Mesenchymal stem cell (in vitro differentiated cells and primary cell): ENCODE measurements at regions not wholly inside any gene's neighbourhood (a gene's known extent, or its start where the extent isn't known, plus 50 kb on each side); places are given as distances from the start of the nearest gene placed in this dataset.

Experiments used
- DNase-seq: peaks from one replicate; pipeline ENCODE4 v3.0.0-alpha.2; 2013
- H2AFZ ChIP-seq: one replicate; pipeline ENCODE4 v1.6.1; 2013; ENCODE audit warnings: low read depth, mild to moderate bottlenecking, control low read depth, inconsistent platforms, low read length, moderate library complexity
- H2AK5ac ChIP-seq: 2 replicates; pipeline ENCODE4 v1.6.1; 2013; ENCODE audit warnings: low read length, moderate library complexity, mild to moderate bottlenecking, inconsistent platforms; ENCODE audit not compliant: severe bottlenecking
- H2BK120ac ChIP-seq: one replicate; pipeline ENCODE4 v1.6.1; 2013; ENCODE audit warnings: low read depth, mild to moderate bottlenecking, inconsistent platforms, low read length, moderate library complexity
- H2BK12ac ChIP-seq, 2 experiments: one replicate each; pipeline ENCODE4 v1.6.1; 2013; ENCODE audit warnings: inconsistent platforms in 2 of 2, low read length in 2 of 2, mild to moderate bottlenecking in 2 of 2, moderate library complexity in 2 of 2, control low read depth in 1 of 2
- H2BK15ac ChIP-seq: one replicate; pipeline ENCODE4 v1.6.1; 2013; ENCODE audit warnings: mild to moderate bottlenecking, low read depth, inconsistent platforms; ENCODE audit not compliant: poor library complexity, severe bottlenecking
- H2BK5ac ChIP-seq: 2 replicates; pipeline ENCODE4 v1.6.1; 2013; ENCODE audit warnings: low read depth, mild to moderate bottlenecking, low read length, control low read depth, inconsistent platforms; ENCODE audit not compliant: poor library complexity, severe bottlenecking
- H3K14ac ChIP-seq, 2 experiments: one replicate each; pipeline ENCODE4 v1.6.1; 2013; ENCODE audit warnings: inconsistent platforms in 2 of 2, low read length in 2 of 2, control low read depth in 1 of 2, mild to moderate bottlenecking in 1 of 2, moderate library complexity in 1 of 2
- H3K18ac ChIP-seq, 2 experiments: one replicate each; pipeline ENCODE4 v1.6.1; 2013; ENCODE audit warnings: inconsistent platforms in 2 of 2, low read length in 2 of 2, control low read depth in 1 of 2, low read depth in 1 of 2, mild to moderate bottlenecking in 1 of 2
- H3K23ac ChIP-seq, 2 experiments: one replicate each; pipeline ENCODE4 v1.6.1; 2013; ENCODE audit warnings: inconsistent platforms in 2 of 2, low read length in 2 of 2, mild to moderate bottlenecking in 2 of 2, moderate library complexity in 2 of 2, control low read depth in 1 of 2
- H3K27ac ChIP-seq: 2 replicates; pipeline ENCODE4 v1.5.1; 2013; ENCODE audit warnings: mild to moderate bottlenecking, moderate library complexity, low read length, control low read depth, inconsistent platforms; ENCODE audit not compliant: poor library complexity, severe bottlenecking
- H3K27me3 ChIP-seq, 2 experiments: 2 replicates each; pipeline versions ENCODE4 v1.6.1 to v1.7.0; 2013; ENCODE audit warnings: low read length in 2 of 2, mild to moderate bottlenecking in 2 of 2, moderate library complexity in 2 of 2, control low read depth in 1 of 2, inconsistent platforms in 1 of 2; ENCODE audit not compliant: control insufficient read depth in 1 of 2, insufficient read depth in 1 of 2
- H3K36me3 ChIP-seq, 2 experiments: 2 replicates each; pipeline versions ENCODE4 v1.6.1 to v1.7.0; 2013; ENCODE audit warnings: low read length in 2 of 2, control low read depth in 1 of 2, inconsistent platforms in 1 of 2, low read depth in 1 of 2, mild to moderate bottlenecking in 1 of 2; ENCODE audit not compliant: insufficient read depth in 2 of 2, control insufficient read depth in 1 of 2
- H3K4ac ChIP-seq, 2 experiments: one replicate each; pipeline ENCODE4 v1.6.1; 2013; ENCODE audit warnings: inconsistent platforms in 2 of 2, low read length in 2 of 2, mild to moderate bottlenecking in 2 of 2, moderate library complexity in 2 of 2, control low read depth in 1 of 2, low read depth in 1 of 2
- H3K4me1 ChIP-seq: 2 replicates; pipeline ENCODE4 v1.6.1; 2013; ENCODE audit warnings: low read depth, low read length, control low read depth; ENCODE audit not compliant: control insufficient read depth, insufficient read depth
- H3K4me2 ChIP-seq: 2 replicates; pipeline ENCODE4 v1.6.1; 2013; ENCODE audit warnings: low read length, mild to moderate bottlenecking, inconsistent platforms; ENCODE audit not compliant: poor library complexity, severe bottlenecking
- H3K4me3 ChIP-seq, 2 experiments: 2 replicates each; pipeline versions ENCODE4 v1.5.1 to v1.7.0; 2013; ENCODE audit warnings: low read length in 2 of 2, mild to moderate bottlenecking in 2 of 2, control low read depth in 1 of 2, low read depth in 1 of 2; ENCODE audit not compliant: insufficient read depth in 1 of 2
- H3K79me1 ChIP-seq: replicated peaks from 2 replicates; pipeline ENCODE4 v1.6.1; 2013; ENCODE audit warnings: mild to moderate bottlenecking, control low read depth, low read length, inconsistent platforms; ENCODE audit not compliant: poor library complexity, severe bottlenecking
- H3K9ac ChIP-seq: 2 replicates; pipeline ENCODE4 v1.7.0; 2013; ENCODE audit warnings: mild to moderate bottlenecking, low read length, moderate library complexity
- H3K9me3 ChIP-seq: 2 replicates; pipeline ENCODE4 v1.7.0; 2013; ENCODE audit warnings: mild to moderate bottlenecking, low read length; ENCODE audit not compliant: control insufficient read depth
- H4K8ac ChIP-seq: one replicate; pipeline ENCODE4 v1.6.1; 2013; ENCODE audit warnings: inconsistent platforms, mild to moderate bottlenecking, low read length, moderate library complexity
- H4K91ac ChIP-seq: one replicate; pipeline ENCODE4 v1.6.1; 2013; ENCODE audit warnings: mild to moderate bottlenecking, low read length, inconsistent platforms
- WGBS: methylation state at CpG from one replicate; pipeline ENCODE4 v1.1.7; 2013; ENCODE audit warnings: mixed read lengths; 5-methylcytosine and 5-hydroxymethylcytosine counted together

GRCh38 chr9:82729141-82729540, 333.8 kb downstream of the RASEF start:
- no peak overlapping the region for H3K4ac ChIP-seq
- no peak overlapping the region for H4K8ac ChIP-seq
- no peak overlapping the region for H2AFZ ChIP-seq
- no peak overlapping the region for H3K4me2 ChIP-seq
- H2BK15ac ChIP-seq = no peak overlapping the region
- H4K91ac ChIP-seq = no peak overlapping the region
- DNase-seq = no peak
- no peak overlapping the region for H3K14ac ChIP-seq
- no peak overlapping the region for H3K27ac ChIP-seq
- no peak overlapping the region for H2BK12ac ChIP-seq
- H3K9ac ChIP-seq = no peak overlapping the region
- no peak overlapping the region for H3K23ac ChIP-seq
- no peak overlapping the region for H2BK5ac ChIP-seq
- no peak overlapping the region for H2BK120ac ChIP-seq
- no peaks in the 10 kb centered on the region for H3K4me1 ChIP-seq
- H3K9me3 ChIP-seq = no peaks in the 10 kb centered on the region
- no peaks in the 10 kb centered on the region for H3K27me3 ChIP-seq
- no peak overlapping the region for H3K18ac ChIP-seq
- WGBS = 92% methylated on average over 6 of the region's 6 CpGs
- no peak overlapping the region for H3K4me3 ChIP-seq
- H3K79me1 ChIP-seq = no peaks in the 10 kb centered on the region
- no peak overlapping the region for H2AK5ac ChIP-seq
- no peaks in the 10 kb centered on the region for H3K36me3 ChIP-seq

DNA sequence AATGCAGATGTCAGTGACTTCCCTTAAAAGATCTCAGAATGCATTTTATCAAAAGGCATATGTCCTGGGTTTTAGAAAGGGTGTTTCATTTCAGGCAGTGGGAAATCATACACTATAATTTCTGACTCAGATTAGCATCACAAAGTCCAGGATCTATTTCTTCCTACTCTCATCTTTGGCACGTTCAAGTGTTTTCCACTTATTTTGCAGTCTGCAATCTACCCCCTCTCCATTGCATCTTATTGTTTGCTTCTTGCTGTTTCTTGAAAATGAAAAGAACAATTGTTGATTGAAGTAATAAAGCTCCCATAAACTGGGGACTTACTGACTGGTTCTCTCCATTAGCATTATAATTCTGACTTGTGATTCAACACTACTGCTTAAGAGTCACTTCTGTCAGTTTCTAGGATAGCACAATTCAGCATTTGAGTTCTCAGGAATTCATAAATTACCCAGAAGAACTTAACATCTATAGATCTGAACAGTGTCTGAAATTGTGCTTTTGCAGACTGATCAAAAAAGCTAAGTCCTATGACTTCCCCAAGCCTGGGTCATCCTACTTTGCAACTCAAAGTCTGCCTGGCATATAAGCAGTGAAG, 332.9 kb downstream of the RASEF start:
- no peak for DNase-seq
- no peak overlapping the region for H3K23ac ChIP-seq
- no peak overlapping the region for H3K18ac ChIP-seq
- WGBS = 60% methylated on average over 1 of the region's 1 CpG
- no peak overlapping the region for H2AK5ac ChIP-seq
- H3K4ac ChIP-seq = no peak overlapping the region
- H3K27me3 ChIP-seq = no peaks in the 10 kb centered on the region
- no peak overlapping the region for H2BK120ac ChIP-seq
- H3K27ac ChIP-seq = no peak overlapping the region
- no peaks in the 10 kb centered on the region for H3K4me1 ChIP-seq
- H3K36me3 ChIP-seq = no peaks in the 10 kb centered on the region
- H3K9me3 ChIP-seq = no peaks in the 10 kb centered on the region
- H3K79me1 ChIP-seq = no peaks in the 10 kb centered on the region
- H3K14ac ChIP-seq = no peak overlapping the region
- no peak overlapping the region for H2BK12ac ChIP-seq
- H2AFZ ChIP-seq = no peak overlapping the region
- H3K9ac ChIP-seq = no peak overlapping the region
- no peak overlapping the region for H2BK5ac ChIP-seq
- H2BK15ac ChIP-seq = no peak overlapping the region
- no peak overlapping the region for H4K8ac ChIP-seq
- H4K91ac ChIP-seq = no peak overlapping the region
- H3K4me3 ChIP-seq = no peak overlapping the region
- no peak overlapping the region for H3K4me2 ChIP-seq

- no peak overlapping the region for H2BK12ac ChIP-seq
- no peak overlapping the region for H4K91ac ChIP-seq
- H2BK120ac ChIP-seq = no peak overlapping the region
- DNase-seq = no peak
- no peaks in the 10 kb centered on the region for H3K36me3 ChIP-seq
- no peak overlapping the region for H3K4me2 ChIP-seq
- no peak overlapping the region for H3K14ac ChIP-seq
- H3K18ac ChIP-seq = no peak overlapping the region
- no peak overlapping the region for H3K4ac ChIP-seq
- H3K27me3 ChIP-seq = no peaks in the 10 kb centered on the region
- H3K9me3 ChIP-seq = no peaks in the 10 kb centered on the region
- no peak overlapping the region for H3K27ac ChIP-seq
- no peak overlapping the region for H2AFZ ChIP-seq
- 94% methylated on average over 2 of the region's 3 CpGs for WGBS
- H3K79me1 ChIP-seq = no peaks in the 10 kb centered on the region
- H4K8ac ChIP-seq = no peak overlapping the region
- H3K23ac ChIP-seq = no peak overlapping the region
- no peak overlapping the region for H2BK15ac ChIP-seq
- H3K4me1 ChIP-seq = no peaks in the 10 kb centered on the region
- no peak overlapping the region for H2AK5ac ChIP-seq
- no peak overlapping the region for H3K4me3 ChIP-seq
- no peak overlapping the region for H3K9ac ChIP-seq
- H2BK5ac ChIP-seq = no peak overlapping the region
Measured at GRCh38 chr9:82732928-82733327, 330.0 kb downstream of the RASEF start.

DNA sequence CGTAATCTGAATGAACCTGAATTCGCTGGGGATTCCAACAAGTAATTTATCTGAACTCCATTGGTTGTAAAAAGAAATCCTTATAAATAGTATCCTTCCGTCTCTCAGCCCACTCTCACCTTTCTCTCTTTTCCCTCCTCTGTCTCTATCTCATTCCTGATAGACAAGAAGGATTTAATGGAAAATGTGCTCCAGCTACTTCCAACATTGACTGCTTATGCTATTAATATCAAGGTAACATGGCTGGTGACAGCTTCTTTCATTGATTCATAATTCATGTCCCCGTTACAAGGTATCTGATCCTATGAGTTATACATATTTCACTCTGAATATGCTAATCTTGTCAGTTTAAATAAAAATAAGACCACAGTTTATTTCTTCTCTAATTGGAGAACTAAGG, 326.8 kb downstream of the RASEF start:
- Histone ChIP-seq H3K36me3 (no peaks in the 10 kb centered on the region), H3K4ac (no peak overlapping the region), H4K91ac (no peak overlapping the region), H2AK5ac (no peak overlapping the region), H2BK5ac (no peak overlapping the region), H2BK120ac (no peak overlapping the region), H3K27me3 (no peaks in the 10 kb centered on the region), H3K4me1 (no peaks in the 10 kb centered on the region), H2BK12ac (no peak overlapping the region), H3K23ac (no peak overlapping the region), H4K8ac (no peak overlapping the region), H3K18ac (no peak overlapping the region), H3K4me3 (no peak overlapping the region), H3K9me3 (no peaks in the 10 kb centered on the region), H2AFZ (no peak overlapping the region), H3K4me2 (no peak overlapping the region), H3K14ac (no peak overlapping the region), H3K9ac (no peak overlapping the region), H2BK15ac (no peak overlapping the region), H3K27ac (no peak overlapping the region), H3K79me1 (no peaks in the 10 kb centered on the region)
- DNase-seq = no peak
- no CpG with 5 or more reads among the region's 4 CpGs for WGBS
